ENCODE measurements at regions not wholly inside any gene's neighbourhood (a gene's known extent, or its start where the extent isn't known, plus 50 kb on each side); places are given as distances from the start of the nearest gene placed in this dataset.

DNA sequence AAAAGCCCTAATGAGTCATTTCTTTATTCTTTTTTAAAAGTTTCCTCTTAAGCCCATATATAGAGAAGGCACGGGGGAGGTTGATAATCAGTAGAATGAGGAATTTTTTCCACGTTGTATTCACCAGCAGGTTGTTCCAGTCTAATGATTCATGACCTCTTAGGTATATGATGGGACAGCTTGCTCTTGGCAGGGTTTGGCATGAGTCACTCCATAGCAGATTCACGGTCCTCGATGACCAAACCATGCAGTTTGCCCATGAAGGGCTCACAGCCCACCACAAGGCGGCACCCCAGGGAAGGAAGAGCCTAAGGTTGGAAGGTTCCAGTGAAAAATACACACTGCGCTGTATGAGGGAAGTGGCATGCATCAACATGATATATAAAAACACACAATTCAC, 623.8 kb upstream of the DIPK2B start:
- no peak overlapping the region for H3K4me3 ChIP-seq (ENCODE audit: control insufficient read depth in 2 of 3, extremely low read depth in 1 of 3, insufficient read depth in 2 of 3, low read depth in 1 of 3, low read length in 3 of 3)
- H3K9ac ChIP-seq (ENCODE audit: control insufficient read depth, extremely low read depth, insufficient read depth, low read length): no peak overlapping the region
- H3K27me3 ChIP-seq (ENCODE audit: control insufficient read depth, extremely low read depth, insufficient read depth, low read length): no peaks in the 10 kb centered on the region
- dilution Hi-C loops (cut with MboI; ENCODE audit: extremely low pct_ligation_motif_present, low sequenced_read_pairs): no loop called here
- H3K9me3 ChIP-seq (ENCODE audit: control insufficient read depth, low read depth, low read length): no peaks in the 10 kb centered on the region
- no peak overlapping the region for H2AFZ ChIP-seq (ENCODE audit: control insufficient read depth, low read length)
- H4K20me1 ChIP-seq (ENCODE audit: control insufficient read depth, extremely low read depth, insufficient read depth, low read length): no peaks in the 10 kb centered on the region
- FAIRE-seq: peak; percentile 100
- peak; percentile 95 for DNase-seq (ENCODE audit: low read depth, low spot score)
- H3K27ac ChIP-seq (ENCODE audit: control insufficient read depth, insufficient read depth, low read length): peak overlapping the region; percentile 59
- H3K4me2 ChIP-seq (ENCODE audit: control insufficient read depth, extremely low read depth, insufficient read depth, low read depth, low read length): peak overlapping the region; percentile 19
- H3K79me2 ChIP-seq (ENCODE audit: control insufficient read depth, insufficient read depth, low read length): peaks cover 66% of the 10 kb centered on the region
- H3K4me1 ChIP-seq (ENCODE audit: control insufficient read depth, extremely low read depth, insufficient read depth, low read length): peaks cover 23% of the 10 kb centered on the region
- H3K36me3 ChIP-seq (ENCODE audit: control insufficient read depth in 2 of 2, extremely low read depth in 1 of 2, insufficient read depth in 2 of 2, low read length in 2 of 2): peaks cover 0 to 5% of the 10 kb centered on the region in 2 experiments
- TF ChIP-seq, protein P1, sequence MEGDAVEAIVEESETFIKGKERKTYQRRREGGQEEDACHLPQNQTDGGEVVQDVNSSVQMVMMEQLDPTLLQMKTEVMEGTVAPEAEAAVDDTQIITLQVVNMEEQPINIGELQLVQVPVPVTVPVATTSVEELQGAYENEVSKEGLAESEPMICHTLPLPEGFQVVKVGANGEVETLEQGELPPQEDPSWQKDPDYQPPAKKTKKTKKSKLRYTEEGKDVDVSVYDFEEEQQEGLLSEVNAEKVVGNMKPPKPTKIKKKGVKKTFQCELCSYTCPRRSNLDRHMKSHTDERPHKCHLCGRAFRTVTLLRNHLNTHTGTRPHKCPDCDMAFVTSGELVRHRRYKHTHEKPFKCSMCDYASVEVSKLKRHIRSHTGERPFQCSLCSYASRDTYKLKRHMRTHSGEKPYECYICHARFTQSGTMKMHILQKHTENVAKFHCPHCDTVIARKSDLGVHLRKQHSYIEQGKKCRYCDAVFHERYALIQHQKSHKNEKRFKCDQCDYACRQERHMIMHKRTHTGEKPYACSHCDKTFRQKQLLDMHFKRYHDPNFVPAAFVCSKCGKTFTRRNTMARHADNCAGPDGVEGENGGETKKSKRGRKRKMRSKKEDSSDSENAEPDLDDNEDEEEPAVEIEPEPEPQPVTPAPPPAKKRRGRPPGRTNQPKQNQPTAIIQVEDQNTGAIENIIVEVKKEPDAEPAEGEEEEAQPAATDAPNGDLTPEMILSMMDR (optimal IDR thresholded peaks at IDR 0.05 in 1 of 3, IDR thresholded peaks at IDR 0.05 in 1 of 3, conservative IDR thresholded peaks at IDR 0.05 in 1 of 3; ENCODE audit: extremely low read depth in 1 of 3, insufficient read depth in 2 of 3, low read length in 3 of 3): peak; percentile 86 to 99 (median 90)
- no peak for TF ChIP-seq EZH2 (IDR thresholded peaks at IDR 0.05; ENCODE audit: low read length)
- no peaks in the 10 kb centered on the region for H3K9me1 ChIP-seq (ENCODE audit: control insufficient read depth, extremely low read depth, insufficient read depth, low read length)

DNA sequence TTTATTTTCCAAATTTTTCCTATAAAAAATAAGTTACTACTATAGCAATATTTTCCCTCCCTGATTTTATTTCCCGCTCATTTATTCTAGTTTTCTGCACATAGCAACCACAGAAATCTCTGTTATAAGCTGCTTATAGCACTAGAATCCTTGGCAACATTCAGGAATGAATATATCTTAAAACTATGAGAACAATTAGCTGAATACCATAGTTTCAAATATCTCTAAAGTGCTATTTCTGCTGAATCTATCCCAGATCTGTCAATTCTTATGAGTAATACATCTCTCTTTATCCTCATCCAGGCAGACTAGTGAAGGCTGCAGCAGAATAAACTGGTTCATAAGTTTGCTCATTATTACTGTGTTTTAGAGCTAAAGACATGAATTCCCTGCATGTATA, 622.9 kb upstream of the DIPK2B start:
- Histone ChIP-seq H3K9me1 (ENCODE audit: control insufficient read depth, extremely low read depth, insufficient read depth, low read length) (no peaks in the 10 kb centered on the region), H3K36me3 (ENCODE audit: control insufficient read depth in 2 of 2, extremely low read depth in 1 of 2, insufficient read depth in 2 of 2, low read length in 2 of 2) (peaks cover 0 to 5% of the 10 kb centered on the region in 2 experiments), H3K27me3 (ENCODE audit: control insufficient read depth, extremely low read depth, insufficient read depth, low read length) (no peaks in the 10 kb centered on the region), H3K9ac (ENCODE audit: control insufficient read depth, extremely low read depth, insufficient read depth, low read length) (no peak overlapping the region), H3K79me2 (ENCODE audit: control insufficient read depth, insufficient read depth, low read length) (peaks cover 63% of the 10 kb centered on the region), H3K9me3 (ENCODE audit: control insufficient read depth, low read depth, low read length) (no peaks in the 10 kb centered on the region), H3K4me2 (ENCODE audit: control insufficient read depth, extremely low read depth, insufficient read depth, low read depth, low read length) (no peak overlapping the region), H2AFZ (ENCODE audit: control insufficient read depth, low read length) (no peak overlapping the region), H3K27ac (ENCODE audit: control insufficient read depth, insufficient read depth, low read length) (peak overlapping the region; percentile 59), H3K4me3 (ENCODE audit: control insufficient read depth in 2 of 3, extremely low read depth in 1 of 3, insufficient read depth in 2 of 3, low read depth in 1 of 3, low read length in 3 of 3) (no peak overlapping the region), H3K4me1 (ENCODE audit: control insufficient read depth, extremely low read depth, insufficient read depth, low read length) (peaks cover 20% of the 10 kb centered on the region), H4K20me1 (ENCODE audit: control insufficient read depth, extremely low read depth, insufficient read depth, low read length) (no peaks in the 10 kb centered on the region)
- FAIRE-seq (no peak), DNase-seq (ENCODE audit: low read depth, low spot score) (no peak)
- dilution Hi-C loops (cut with MboI; ENCODE audit: extremely low pct_ligation_motif_present, low sequenced_read_pairs): no loop called here
- TF ChIP-seq, protein P1 (optimal IDR thresholded peaks at IDR 0.05 in 1 of 3, IDR thresholded peaks at IDR 0.05 in 1 of 3, conservative IDR thresholded peaks at IDR 0.05 in 1 of 3; ENCODE audit: extremely low read depth in 1 of 3, insufficient read depth in 2 of 3, low read length in 3 of 3): no peak
- no peak for TF ChIP-seq EZH2 (IDR thresholded peaks at IDR 0.05; ENCODE audit: low read length)
